Memory B cell (primary cell): ENCODE measurements at regions not wholly inside any gene's neighbourhood (a gene's known extent, or its start where the extent isn't known, plus 50 kb on each side); places are given as distances from the start of the nearest gene placed in this dataset.

ENCODE experiments used
- ATAC-seq: fragments of 150-1000 bp; cut with Tn5 transposase; 2 replicates; pipeline ENCODE4 v1.10.0; 2021; ENCODE audit warnings: low read depth, mild to moderate bottlenecking, moderate library complexity
- DNase-seq, 2 donors: peaks; one replicate each; pipeline ENCODE4 v3.0.0; 2022; ENCODE audit warnings: low spot score in 2 of 2
- H3K27ac Mint-ChIP-seq: one replicate; pipeline ENCODE4 v1.8.0; 2022; ENCODE audit warnings: mild to moderate bottlenecking, moderate library complexity, mixed read lengths
- H3K27me3 Mint-ChIP-seq: one replicate; pipeline ENCODE4 v1.8.0; 2022; ENCODE audit warnings: mixed read lengths
- H3K36me3 Mint-ChIP-seq: one replicate; pipeline ENCODE4 v1.8.0; 2022; ENCODE audit warnings: mild to moderate bottlenecking, mixed read lengths
- H3K4me1 Mint-ChIP-seq: one replicate; pipeline ENCODE4 v1.8.0; 2022; ENCODE audit warnings: mixed read lengths
- H3K4me3 Mint-ChIP-seq: one replicate; pipeline ENCODE4 v1.8.0; 2022; ENCODE audit warnings: mild to moderate bottlenecking, moderate library complexity, mixed read lengths
- H3K9me3 Mint-ChIP-seq: one replicate; pipeline ENCODE4 v1.8.0; 2022; ENCODE audit warnings: mixed read lengths

DNA sequence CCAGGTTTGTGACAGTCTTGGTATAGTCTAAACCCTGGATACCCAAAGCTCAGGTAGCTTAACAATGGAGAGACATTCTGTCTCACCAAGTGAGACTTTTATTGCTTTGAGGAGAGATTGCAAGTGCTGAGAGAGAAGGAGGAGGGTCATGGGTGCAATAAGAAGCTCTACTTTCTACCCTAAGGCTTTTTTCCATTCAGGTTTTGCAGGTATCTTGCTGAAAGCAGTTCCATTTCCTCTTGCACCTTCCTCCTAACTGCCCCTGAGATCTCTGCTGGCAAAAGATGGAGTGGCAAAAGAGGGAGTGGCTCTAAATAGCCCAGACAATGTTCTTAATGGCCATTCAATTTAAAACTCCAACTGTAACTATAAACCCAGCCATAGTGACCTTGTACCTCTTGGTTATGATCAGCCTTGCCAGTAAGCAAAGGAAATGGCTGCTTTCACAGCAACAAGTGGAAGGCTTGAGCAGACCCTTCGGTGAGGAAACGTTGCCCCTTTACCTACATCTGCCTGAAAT lies 105.6 kb upstream of the CPEB2 start:
- no peaks in the 10 kb centered on the region for H3K4me1 Mint-ChIP-seq
- DNase-seq (no peak), ATAC-seq (no peak)
- peaks cover under 1% of the 10 kb centered on the region for H3K9me3 Mint-ChIP-seq
- H3K27me3 Mint-ChIP-seq: peaks cover 2% of the 10 kb centered on the region
- H3K36me3 Mint-ChIP-seq: no peaks in the 10 kb centered on the region
- H3K27ac Mint-ChIP-seq: no peak overlapping the region
- H3K4me3 Mint-ChIP-seq: no peak overlapping the region

DNA sequence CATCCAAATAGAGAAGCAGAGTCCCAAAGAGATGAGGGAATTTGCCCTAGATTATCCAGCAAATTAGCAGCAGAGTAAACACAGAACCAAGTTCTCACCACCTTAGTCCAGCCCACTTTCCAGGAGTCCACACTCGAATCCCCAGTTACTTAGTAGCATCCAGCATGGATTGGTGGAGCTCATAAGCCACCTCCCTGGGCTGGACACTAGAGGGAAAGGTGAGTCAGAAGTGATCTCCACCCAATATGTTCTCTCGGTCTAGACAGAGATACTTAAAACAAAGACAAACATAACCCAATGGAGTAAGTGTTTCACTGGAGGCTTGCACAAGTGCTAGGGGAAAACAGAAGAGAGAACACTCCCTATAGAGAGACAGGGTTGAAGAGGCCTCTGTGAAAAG lies 105.1 kb upstream of the CPEB2 start:
- ATAC-seq (no peak), DNase-seq (no peak)
- H3K27ac Mint-ChIP-seq: no peak overlapping the region
- no peaks in the 10 kb centered on the region for H3K9me3 Mint-ChIP-seq
- H3K27me3 Mint-ChIP-seq: peaks cover 2% of the 10 kb centered on the region
- H3K4me1 Mint-ChIP-seq: no peaks in the 10 kb centered on the region
- no peak overlapping the region for H3K4me3 Mint-ChIP-seq
- no peaks in the 10 kb centered on the region for H3K36me3 Mint-ChIP-seq

DNA sequence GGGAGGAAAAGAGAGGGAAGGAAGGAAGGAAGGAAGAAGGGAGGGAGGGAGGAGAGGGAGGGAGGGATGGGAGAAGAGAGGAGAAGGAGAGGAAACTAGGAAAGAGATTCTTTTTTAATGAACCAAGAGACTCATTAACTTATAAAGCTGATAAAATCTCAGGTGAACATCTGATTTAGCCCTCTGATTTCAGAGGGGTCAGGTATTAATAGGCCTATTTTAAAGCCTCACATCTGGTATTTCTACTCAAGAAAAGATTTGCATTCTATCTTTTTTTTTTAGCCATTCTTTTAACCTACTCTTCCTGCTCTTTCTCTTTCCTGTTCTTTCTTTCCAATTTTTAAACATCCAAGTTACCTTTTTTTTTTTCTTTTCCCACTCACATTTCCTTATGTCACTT lies 103.3 kb upstream of the CPEB2 start:
- H3K27ac Mint-ChIP-seq: no peak overlapping the region
- H3K27me3 Mint-ChIP-seq: peaks cover 2% of the 10 kb centered on the region
- H3K4me1 Mint-ChIP-seq: no peaks in the 10 kb centered on the region
- H3K4me3 Mint-ChIP-seq: no peak overlapping the region
- H3K36me3 Mint-ChIP-seq: no peaks in the 10 kb centered on the region
- no peaks in the 10 kb centered on the region for H3K9me3 Mint-ChIP-seq
- ATAC-seq: no peak
- DNase-seq: no peak

DNA sequence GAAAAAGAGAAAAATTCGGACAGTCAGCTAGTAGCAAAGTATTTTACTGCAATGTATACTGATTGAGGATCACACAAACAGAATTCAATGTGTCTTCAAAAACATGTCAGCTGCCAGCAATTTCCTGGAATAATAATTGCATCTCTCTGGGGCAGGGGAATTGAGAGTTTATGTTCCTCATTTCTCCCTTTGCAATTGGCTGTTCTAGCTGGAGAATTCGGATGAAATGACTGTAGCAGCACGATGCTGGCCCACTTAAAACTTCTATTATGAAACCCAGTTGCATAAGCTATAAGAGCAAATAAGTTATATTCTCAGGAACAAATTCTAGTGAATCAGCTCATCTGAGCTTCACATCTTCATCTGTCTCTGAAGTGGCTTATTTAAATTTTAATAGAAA lies 99.9 kb upstream of the CPEB2 start:
- ATAC-seq: no peak

DNA sequence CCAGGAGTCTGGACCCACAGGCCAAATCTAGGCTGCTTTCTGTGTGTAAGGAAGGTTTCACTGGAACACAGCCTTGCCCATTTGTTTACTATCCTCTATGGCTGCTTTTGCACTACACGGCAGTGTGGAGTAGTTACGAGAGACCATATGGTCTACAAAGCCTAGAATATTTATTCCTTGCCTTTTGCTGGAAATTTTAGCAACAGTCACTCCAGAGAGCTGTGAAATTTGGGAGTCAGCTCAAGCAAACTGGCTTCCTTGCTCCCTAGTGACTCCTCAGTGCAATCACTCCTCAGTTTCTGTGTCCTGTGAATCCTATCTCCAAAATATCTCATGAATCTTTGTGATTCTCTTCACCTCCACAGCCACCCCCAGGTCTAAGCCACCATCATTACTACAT lies 99.0 kb upstream of the CPEB2 start:
- no peak overlapping the region for H3K4me3 Mint-ChIP-seq
- no peaks in the 10 kb centered on the region for H3K36me3 Mint-ChIP-seq
- no peaks in the 10 kb centered on the region for H3K4me1 Mint-ChIP-seq
- H3K9me3 Mint-ChIP-seq: no peaks in the 10 kb centered on the region
- no peak for DNase-seq
- no peak for ATAC-seq
- peaks cover 2% of the 10 kb centered on the region for H3K27me3 Mint-ChIP-seq
- no peak overlapping the region for H3K27ac Mint-ChIP-seq

More for the DNA sequence above, 99.9 kb upstream of the CPEB2 start:
- no peaks in the 10 kb centered on the region for H3K9me3 Mint-ChIP-seq
- DNase-seq: no peak
- no peaks in the 10 kb centered on the region for H3K4me1 Mint-ChIP-seq
- H3K4me3 Mint-ChIP-seq: no peak overlapping the region
- H3K27ac Mint-ChIP-seq: no peak overlapping the region
- H3K36me3 Mint-ChIP-seq: no peaks in the 10 kb centered on the region
- H3K27me3 Mint-ChIP-seq: peaks cover 2% of the 10 kb centered on the region

DNA sequence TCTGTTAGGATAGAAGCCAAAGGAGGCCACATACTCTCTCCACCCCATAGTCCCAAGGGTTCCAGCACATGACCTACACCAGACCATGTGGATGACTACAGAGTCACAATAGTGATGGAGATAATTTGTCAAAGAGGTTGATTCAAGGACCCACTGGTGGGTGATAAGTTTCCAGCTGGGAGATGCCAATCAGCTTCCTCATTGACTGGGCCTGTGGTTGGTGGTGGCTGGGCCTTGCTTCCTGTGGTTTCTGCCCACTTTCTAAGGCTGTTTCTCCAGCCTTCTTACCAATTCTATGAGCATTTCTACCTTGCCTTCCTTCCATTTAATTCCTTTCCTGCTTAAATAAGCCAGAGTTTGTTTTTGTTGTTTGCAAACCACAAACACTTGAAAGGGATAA lies 95.5 kb upstream of the CPEB2 start:
- Mint-ChIP-seq H3K36me3 (no peaks in the 10 kb centered on the region), H3K4me1 (no peaks in the 10 kb centered on the region), H3K27me3 (peaks cover 13% of the 10 kb centered on the region), H3K4me3 (no peak overlapping the region), H3K9me3 (no peaks in the 10 kb centered on the region), H3K27ac (no peak overlapping the region)
- ATAC-seq (no peak), DNase-seq (no peak)

DNA sequence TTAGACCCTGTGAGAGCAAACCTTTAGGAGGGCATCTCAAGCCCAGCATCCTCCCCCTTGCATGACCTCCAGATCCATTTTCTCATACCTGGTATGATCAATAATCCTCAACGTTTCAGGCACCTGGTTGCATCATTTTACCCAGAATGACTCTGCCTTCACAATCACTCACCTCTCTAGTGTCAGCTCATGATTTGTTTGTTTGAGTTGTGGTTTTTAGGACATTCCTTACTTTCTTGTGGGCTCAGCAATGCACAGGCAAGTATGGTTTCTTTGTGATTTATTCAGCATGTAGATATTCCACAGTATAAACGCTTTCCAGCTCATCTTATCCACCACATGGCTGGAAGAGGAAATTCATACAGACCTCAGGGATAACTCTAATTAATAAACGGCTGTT lies 93.6 kb upstream of the CPEB2 start:
- no peaks in the 10 kb centered on the region for H3K36me3 Mint-ChIP-seq
- H3K27me3 Mint-ChIP-seq: peaks cover 13% of the 10 kb centered on the region
- no peak overlapping the region for H3K4me3 Mint-ChIP-seq
- ATAC-seq: no peak
- H3K4me1 Mint-ChIP-seq: no peaks in the 10 kb centered on the region
- DNase-seq: no peak
- no peak overlapping the region for H3K27ac Mint-ChIP-seq
- H3K9me3 Mint-ChIP-seq: no peaks in the 10 kb centered on the region

DNA sequence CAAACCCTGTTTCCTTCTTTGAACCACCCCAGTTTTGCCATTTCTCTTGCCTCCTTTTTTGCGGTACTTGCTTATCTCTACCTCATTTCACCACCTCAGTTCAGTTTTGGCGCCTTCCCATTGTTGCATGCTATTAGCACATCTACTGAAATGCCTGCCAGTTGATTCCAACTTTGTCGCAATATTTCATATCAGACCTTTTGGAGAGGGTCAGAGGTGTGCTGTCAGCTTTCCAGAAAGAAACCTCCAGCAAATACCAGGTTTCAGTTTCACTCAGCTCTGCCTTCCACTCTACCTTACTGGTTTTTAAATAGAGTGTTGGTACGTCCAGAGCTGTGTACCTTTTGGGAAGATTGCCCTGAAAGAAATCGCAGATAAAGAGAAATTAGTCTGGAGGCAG lies 91.9 kb upstream of the CPEB2 start:
- Mint-ChIP-seq H3K27me3 (peaks cover 13% of the 10 kb centered on the region), H3K4me3 (no peak overlapping the region), H3K27ac (no peak overlapping the region), H3K9me3 (no peaks in the 10 kb centered on the region), H3K36me3 (no peaks in the 10 kb centered on the region), H3K4me1 (no peaks in the 10 kb centered on the region)
- DNase-seq (no peak), ATAC-seq (no peak)

DNA sequence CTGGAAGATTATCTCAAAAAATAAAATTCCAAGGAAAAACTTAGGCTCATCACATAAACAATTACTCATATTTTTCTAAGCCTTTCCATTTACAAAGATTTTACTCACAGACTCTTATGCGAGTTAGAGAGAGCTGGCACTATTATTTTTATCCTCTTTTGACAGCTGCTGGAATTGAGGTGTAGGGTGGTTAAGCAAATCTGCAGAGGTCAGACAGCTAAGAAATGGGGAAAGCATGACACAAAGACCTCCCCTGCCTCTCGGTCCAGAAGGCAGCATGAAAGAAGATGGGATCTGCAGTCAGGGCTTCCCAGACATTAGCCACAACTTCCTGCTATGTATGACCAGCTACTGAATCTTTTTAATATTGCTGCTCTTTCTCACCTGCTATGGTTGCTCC lies 89.9 kb upstream of the CPEB2 start:
- Mint-ChIP-seq H3K36me3 (no peaks in the 10 kb centered on the region), H3K4me3 (no peak overlapping the region), H3K9me3 (no peaks in the 10 kb centered on the region), H3K27ac (no peak overlapping the region), H3K4me1 (no peaks in the 10 kb centered on the region), H3K27me3 (peaks cover 19% of the 10 kb centered on the region)
- DNase-seq (no peak), ATAC-seq (no peak)

DNA sequence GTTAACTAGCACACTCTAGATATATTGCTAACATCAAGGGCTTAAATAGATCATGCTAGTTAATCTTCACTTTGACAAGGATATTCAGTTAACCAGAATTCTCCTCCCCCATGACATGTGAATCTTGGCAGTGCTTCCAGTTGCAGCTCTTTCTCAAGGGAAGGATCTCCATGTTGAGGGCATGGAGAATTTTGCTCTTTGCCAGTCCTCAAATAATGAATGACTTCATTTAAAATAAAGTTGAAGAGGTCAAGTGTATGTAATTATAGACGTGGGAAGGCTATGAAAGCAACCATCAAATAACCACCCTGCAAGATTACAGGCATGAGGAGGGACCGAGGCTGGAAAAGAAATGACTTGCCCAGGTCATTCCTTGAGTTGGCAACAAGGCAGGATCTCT lies 87.3 kb upstream of the CPEB2 start:
- Mint-ChIP-seq H3K4me1 (no peaks in the 10 kb centered on the region), H3K9me3 (no peaks in the 10 kb centered on the region), H3K27me3 (peaks cover 15% of the 10 kb centered on the region), H3K4me3 (no peak overlapping the region), H3K36me3 (no peaks in the 10 kb centered on the region), H3K27ac (no peak overlapping the region)
- DNase-seq (no peak), ATAC-seq (no peak)

DNA sequence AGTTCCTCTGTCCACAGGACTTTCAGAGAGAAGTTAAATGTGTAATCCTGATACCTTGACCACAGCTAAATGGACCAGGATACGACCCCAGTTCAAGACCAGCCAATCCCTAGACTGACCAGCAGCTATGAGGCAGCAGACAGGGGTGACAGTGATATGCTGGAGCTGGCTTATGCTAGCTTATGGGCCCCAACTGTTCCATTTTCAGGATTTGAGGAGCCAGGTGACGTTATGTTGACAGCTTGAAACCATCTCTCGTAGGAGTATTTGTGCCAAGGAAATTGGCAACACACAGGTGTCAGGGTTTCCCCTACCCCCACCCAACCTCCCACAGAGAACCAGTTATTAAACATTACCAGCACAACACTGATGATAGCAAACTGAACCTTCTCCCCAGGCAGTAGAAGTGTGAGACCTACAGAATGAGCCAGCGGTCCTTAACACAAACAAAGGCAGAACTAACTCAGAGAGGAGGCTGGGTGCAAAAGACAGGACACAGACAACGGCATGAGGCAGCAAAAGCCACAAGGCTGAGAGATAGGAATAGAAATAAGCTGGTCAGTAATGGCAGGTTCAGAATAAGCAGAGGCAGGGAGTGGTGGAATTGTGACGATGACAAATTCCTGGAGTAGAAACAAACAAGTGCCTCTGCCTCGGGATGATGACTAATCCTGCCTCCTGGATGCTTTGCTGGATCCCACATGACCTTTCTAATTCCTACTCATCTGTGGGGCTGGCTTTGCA lies 85.6 kb upstream of the CPEB2 start:
- Mint-ChIP-seq H3K9me3 (no peaks in the 10 kb centered on the region), H3K27me3 (peaks cover 8% of the 10 kb centered on the region)
- no peak for ATAC-seq

DNA sequence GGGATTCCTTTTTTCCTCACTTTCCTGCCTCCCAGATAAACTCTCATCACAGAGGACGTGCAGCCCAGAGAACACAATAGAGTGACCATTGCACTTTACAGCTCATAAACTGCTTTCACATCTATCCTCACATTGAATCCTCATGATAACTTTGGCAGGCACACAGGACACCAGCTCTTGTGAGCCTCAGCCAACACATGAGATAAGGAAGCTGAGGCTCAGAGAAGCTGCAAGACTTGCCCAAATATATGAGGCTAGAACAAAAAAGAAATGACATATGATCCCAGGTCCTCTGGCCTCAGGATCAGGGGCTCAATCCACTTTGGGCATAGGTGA lies 85.0 kb upstream of the CPEB2 start:
- ATAC-seq: no peak
- Mint-ChIP-seq H3K27ac (no peak overlapping the region), H3K36me3 (no peaks in the 10 kb centered on the region), H3K9me3 (no peaks in the 10 kb centered on the region), H3K4me1 (no peaks in the 10 kb centered on the region), H3K27me3 (peaks cover 8% of the 10 kb centered on the region), H3K4me3 (no peak overlapping the region)
- no peak for DNase-seq

More for the DNA sequence above, 85.6 kb upstream of the CPEB2 start:
- no peaks in the 10 kb centered on the region for H3K36me3 Mint-ChIP-seq
- H3K4me1 Mint-ChIP-seq: no peaks in the 10 kb centered on the region
- H3K4me3 Mint-ChIP-seq: no peak overlapping the region
- no peak overlapping the region for H3K27ac Mint-ChIP-seq
- DNase-seq: no peak

DNA sequence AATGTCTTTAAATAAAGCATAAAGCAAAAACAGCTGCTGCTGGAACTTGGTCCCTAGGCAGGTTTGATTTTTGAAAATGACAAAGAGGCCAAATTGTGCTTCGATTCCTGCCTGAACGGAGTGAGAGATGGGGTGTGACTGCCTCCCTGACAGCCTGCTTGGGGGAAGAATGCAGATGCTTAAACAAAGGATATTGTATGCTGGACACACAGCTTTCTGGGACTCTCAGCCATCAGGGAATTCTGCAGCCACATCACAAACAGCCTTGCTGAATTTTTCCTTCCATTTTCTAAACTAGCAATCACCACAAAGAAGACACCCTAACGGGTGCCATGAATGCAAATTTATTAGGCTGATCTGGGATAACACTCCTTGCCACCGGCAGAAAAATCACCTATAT lies 83.9 kb upstream of the CPEB2 start:
- Mint-ChIP-seq H3K4me1 (no peaks in the 10 kb centered on the region), H3K4me3 (no peak overlapping the region), H3K36me3 (no peaks in the 10 kb centered on the region), H3K27ac (no peak overlapping the region), H3K9me3 (no peaks in the 10 kb centered on the region), H3K27me3 (peaks cover 8% of the 10 kb centered on the region)
- DNase-seq (no peak), ATAC-seq (no peak)

DNA sequence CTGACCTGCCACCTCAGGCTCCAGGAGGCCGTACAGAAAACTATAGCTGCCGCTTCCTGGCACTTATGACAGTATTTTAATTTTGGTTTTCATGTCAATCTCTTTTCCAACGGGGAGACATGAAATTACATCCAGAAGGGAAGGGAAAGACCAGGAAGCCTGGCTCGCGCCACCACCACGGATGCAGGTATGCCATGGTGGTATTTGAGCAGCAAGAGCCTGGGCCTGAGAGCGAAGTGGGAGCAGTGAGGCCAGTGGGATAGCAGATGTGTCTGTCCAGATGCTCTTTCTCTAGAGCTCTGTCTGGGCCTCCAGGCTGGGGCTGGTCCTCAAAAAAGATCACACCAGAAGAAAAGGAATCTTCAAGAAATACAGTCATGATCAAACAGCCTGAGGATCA lies 82.5 kb upstream of the CPEB2 start:
- H3K4me3 Mint-ChIP-seq: no peak overlapping the region
- H3K27me3 Mint-ChIP-seq: peaks cover 8% of the 10 kb centered on the region
- no peak for DNase-seq
- ATAC-seq: no peak
- H3K36me3 Mint-ChIP-seq: no peaks in the 10 kb centered on the region
- no peak overlapping the region for H3K27ac Mint-ChIP-seq
- no peaks in the 10 kb centered on the region for H3K4me1 Mint-ChIP-seq
- no peaks in the 10 kb centered on the region for H3K9me3 Mint-ChIP-seq

DNA sequence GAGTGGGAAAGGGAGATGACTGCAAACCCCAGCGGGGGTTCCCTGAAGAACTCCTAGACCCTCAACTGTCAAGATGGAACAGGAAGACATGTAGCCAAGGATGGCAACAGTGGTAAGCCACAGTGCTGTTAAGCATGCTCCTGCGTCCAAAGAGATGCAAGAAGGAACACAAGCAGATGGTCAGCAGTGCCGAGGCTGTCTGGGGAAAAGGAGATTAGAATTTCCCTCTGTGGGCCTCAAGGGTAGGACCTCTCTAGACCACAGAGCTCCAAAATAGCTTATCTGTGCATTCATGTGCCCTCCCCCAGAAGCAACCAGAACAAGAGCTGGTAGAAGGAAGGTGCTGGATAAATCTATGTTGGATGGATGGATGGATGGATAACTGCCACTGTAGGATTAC lies 82.0 kb upstream of the CPEB2 start:
- Mint-ChIP-seq H3K27me3 (peaks cover 8% of the 10 kb centered on the region), H3K27ac (no peak overlapping the region), H3K36me3 (no peaks in the 10 kb centered on the region), H3K9me3 (no peaks in the 10 kb centered on the region), H3K4me1 (no peaks in the 10 kb centered on the region), H3K4me3 (no peak overlapping the region)
- DNase-seq (no peak), ATAC-seq (no peak)
